Choroid plexus epithelial cell (primary cell): ENCODE measurements at regions not wholly inside any gene's neighbourhood (a gene's known extent, or its start where the extent isn't known, plus 50 kb on each side); places are given as distances from the start of the nearest gene placed in this dataset.
A peak's percentile ranks its signal among the peaks of the same experiment; 100 is the strongest.

ENCODE experiments used
- DNase-seq: peaks from one replicate; pipeline ENCODE4 v3.0.0-alpha.2; 2010; ENCODE audit warnings: low read depth
- H3K4me3 ChIP-seq: 2 replicates; pipeline ENCODE4 v1.5.1; 2011; ENCODE audit warnings: low read depth, mild to moderate bottlenecking, control low read depth, low read length, moderate library complexity
- CTCF ChIP-seq: conservative IDR thresholded peaks from 2 replicates; pipeline ENCODE4 v1.5.1; 2011; ENCODE audit warnings: low read depth, mild to moderate bottlenecking, control low read depth, inconsistent platforms, low read length, moderate library complexity

DNA sequence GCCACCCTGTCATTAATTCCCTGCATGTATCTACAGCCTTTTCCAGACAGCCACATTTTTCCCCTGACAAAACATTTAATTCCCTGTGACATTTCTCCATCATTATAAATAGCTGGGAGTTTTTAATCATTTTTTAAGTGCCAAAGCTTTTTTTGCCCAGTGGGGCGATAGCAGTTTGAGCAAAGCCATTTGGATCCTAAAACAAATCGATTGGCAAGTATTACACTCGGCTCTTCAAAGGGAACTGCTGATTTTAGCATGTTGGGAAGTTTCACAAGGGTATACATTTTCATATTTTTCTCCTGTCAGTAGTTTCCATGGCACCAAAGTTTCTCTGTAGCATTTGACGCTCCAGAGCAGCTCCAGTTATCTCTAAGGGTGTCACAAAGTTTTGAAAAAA is 210.8 kb downstream of the HIPK3 start:
- DNase-seq = no peak
- TF ChIP-seq CTCF = no peak
- no peak overlapping the region for H3K4me3 ChIP-seq

DNA sequence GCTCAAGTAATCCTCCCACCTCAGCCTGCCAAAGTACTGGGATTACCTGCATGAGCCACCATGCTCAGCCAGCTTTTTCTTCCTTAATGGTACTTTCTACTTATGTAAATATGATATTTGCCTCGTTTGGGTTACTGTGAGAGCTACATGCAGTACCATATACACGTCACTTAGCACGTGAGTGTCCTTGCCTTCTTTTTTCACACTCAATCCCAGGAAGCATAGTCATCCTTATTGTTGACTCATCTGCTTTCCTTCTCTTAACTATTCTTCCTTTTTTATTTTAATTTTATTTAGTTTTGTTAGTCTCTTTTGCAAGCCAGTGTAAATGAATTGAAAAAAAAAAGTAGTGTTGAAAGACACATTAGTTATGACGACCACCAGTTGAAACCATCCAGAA is 205.9 kb downstream of the HIPK3 start:
- TF ChIP-seq CTCF = no peak
- DNase-seq = peak; percentile 25
- no peak overlapping the region for H3K4me3 ChIP-seq

GRCh38 chr11:33461369-33462125 is 204.4 kb downstream of the HIPK3 start:
- DNase-seq = no peak
- TF ChIP-seq CTCF = no peak
- no peak overlapping the region for H3K4me3 ChIP-seq

- no peak for DNase-seq
- H3K4me3 ChIP-seq = no peak overlapping the region
- no peak for TF ChIP-seq CTCF
Measured at GRCh38 chr11:33457948-33458347, 200.8 kb downstream of the HIPK3 start.

DNA sequence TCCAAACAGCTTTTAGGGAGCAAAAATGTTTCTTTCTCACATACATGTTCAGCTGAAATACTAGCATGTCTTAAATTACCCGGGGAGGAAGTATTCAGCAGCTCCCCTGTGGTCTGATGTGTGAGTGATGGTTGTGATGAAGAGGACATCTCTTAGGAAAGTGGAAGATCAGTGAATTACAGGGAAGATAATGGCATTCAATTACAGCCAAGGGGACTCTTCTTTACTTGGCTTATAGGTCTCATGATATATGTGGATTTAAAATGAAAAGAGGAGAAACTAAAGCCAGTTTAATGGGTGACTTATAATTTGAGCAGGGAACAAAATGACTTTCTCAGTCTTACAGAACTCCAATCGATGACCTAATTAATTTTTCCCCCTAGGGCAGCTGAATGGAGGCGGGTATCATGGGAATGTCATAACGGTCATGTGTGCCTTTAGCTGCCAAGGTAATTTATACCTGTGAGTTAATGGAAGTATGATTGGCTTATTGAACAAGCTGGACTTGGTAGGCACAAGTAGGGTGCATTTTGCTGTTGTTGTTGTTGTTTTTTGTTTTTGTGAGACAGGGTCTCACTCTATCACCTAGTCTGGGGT is 198.8 kb downstream of the HIPK3 start:
- TF ChIP-seq CTCF = no peak
- DNase-seq = no peak
- H3K4me3 ChIP-seq = no peak overlapping the region

GRCh38 chr11:33454264-33454663 is 197.1 kb downstream of the HIPK3 start:
- TF ChIP-seq CTCF = no peak
- no peak for DNase-seq
- H3K4me3 ChIP-seq = no peak overlapping the region

GRCh38 chr11:33452836-33453624 is 195.8 kb downstream of the HIPK3 start:
- no peak overlapping the region for H3K4me3 ChIP-seq
- peak; percentile 83 for DNase-seq
- TF ChIP-seq CTCF = no peak
